LNCaP clone FGC (cell line): ENCODE measurements at regions not wholly inside any gene's neighbourhood (a gene's known extent, or its start where the extent isn't known, plus 50 kb on each side); places are given as distances from the start of the nearest gene placed in this dataset.
A peak's percentile ranks its signal among the peaks of the same experiment; 100 is the strongest.

Source experiments
- DNase-seq: peaks from one replicate; pipeline ENCODE4 v3.0.0-alpha.2; 2011; ENCODE audit warnings: low read depth
- H3K4me3 ChIP-seq: 2 replicates; pipeline ENCODE4 v1.5.1; 2011; ENCODE audit warnings: mild to moderate bottlenecking, low read depth, low read length, control low read depth
- CTCF ChIP-seq: IDR thresholded peaks from 2 replicates; pipeline ENCODE4 v1.5.1; 2012; ENCODE audit warnings: mild to moderate bottlenecking; ENCODE audit not compliant: control insufficient read depth, insufficient read depth; ENCODE audit errors: extremely low read depth

DNA sequence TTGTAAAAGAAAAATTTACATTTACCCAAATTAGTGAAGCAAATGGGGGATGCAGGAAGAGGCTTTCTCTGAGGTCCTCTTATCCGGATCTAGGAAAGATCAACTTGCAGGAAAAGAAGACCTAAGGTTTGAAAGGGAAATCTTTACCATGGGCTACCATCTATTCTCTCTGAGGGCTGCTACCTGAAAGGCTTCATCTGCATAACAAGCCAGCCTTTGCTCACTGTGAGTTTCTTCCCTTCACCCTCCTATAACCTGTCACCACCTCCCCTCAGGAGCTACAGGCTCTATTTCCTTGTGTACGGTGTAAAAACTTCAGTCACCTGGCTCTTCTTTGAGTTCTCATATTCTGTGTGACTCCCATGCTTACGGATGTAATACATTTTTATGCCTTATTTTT lies 118.6 kb upstream of the BEND4 start:
- TF ChIP-seq CTCF, result no peak
- no peak overlapping the region for H3K4me3 ChIP-seq
- no peak for DNase-seq

DNA sequence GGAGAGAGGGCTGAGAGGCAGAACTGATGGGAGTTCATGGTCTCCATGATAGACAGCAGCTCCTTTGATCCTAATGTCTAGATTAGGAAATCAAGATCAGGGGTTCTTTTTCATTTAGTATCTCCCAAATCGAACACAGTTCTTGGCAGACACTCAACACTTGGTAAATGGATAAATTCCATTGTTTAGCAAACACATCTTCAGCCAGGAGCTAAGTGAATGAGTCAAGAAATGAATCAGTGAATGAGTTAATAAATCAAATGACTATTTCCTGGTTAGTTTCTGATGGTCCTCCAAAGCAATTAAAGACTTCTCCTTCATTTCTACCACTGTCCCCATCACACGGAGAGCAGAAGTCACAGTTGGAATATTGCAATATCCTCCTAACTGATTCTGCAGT lies 120.0 kb upstream of the SHISA3 start:
- no peak for TF ChIP-seq CTCF
- no peak overlapping the region for H3K4me3 ChIP-seq
- DNase-seq, result no peak

DNA sequence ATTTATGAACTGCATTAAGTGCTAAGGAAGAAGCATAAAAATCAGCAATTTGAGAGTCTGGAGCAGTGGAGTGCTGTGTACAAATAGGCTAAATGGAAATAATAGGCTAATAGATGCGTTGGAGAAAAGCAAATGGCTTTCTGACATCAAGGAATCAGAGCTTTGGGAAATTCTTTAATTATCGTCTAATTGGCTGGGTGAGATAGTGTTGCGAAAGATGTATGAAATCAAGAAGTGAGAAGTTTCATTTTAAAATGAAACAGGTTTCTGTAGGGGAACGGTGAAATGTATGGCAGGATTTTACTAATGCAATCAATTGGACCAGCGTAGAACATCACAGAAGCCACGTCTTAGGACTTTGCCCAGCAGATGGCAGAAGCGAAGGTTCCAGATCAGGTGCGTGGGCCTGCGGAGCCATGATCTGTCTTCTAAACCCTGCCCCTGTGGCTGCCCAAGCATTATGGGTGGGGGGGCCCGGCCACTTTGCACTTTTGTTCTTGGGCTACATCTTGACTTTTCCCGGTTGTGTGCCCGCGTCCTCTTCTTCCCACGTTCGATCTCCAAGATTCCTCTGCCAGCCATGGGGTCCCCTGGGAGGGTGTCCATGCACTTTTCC lies 118.5 kb upstream of the SHISA3 start:
- no peak overlapping the region for H3K4me3 ChIP-seq
- 0 out of 2 replicates have a peak, but pooled peaks have one; percentile 13 for TF ChIP-seq CTCF
- no peak for DNase-seq

DNA sequence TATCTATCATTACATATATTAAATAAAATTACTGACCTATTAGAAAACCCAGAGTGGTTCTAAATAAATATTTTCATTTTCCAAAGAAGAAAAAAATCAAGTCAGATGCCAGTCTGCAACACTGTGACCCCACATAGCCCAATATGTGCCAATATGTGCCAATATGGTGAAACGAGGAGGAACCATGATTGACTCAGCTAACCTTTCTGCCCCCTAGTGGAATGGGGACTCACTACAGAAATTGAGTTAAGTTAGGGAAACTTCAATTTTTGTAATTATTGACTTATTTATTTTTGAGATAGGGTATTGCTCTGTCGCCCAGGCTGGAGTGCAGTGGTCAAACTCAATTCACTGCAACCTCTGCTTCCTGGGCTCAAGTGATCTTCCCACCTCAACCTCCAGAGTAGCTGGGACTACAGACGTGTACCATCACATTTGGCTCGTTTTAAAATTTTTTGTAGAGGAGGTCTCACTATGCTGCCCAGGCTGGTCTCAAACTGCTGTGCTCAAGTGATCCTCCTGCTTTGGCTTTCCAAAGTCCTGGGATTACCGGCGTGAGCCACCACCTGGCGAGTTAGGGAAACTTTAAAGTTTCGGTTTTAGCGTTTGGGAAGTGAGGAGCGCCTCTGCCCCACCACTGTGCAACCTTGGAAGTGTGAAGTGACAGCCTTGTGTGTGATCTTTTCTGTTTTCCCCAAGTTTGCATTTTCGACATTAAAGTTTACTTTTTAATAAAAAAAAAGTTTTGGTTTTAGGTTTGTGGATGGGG lies 116.8 kb upstream of the SHISA3 start:
- H3K4me3 ChIP-seq, result no peak overlapping the region
- no peak for DNase-seq
- TF ChIP-seq CTCF, result peak; percentile 64

- DNase-seq, result no peak
- H3K4me3 ChIP-seq, result no peak overlapping the region
- TF ChIP-seq CTCF, result no peak
Observed at GRCh38 chr4:42281324-42282020, 115.8 kb upstream of the SHISA3 start.

DNA sequence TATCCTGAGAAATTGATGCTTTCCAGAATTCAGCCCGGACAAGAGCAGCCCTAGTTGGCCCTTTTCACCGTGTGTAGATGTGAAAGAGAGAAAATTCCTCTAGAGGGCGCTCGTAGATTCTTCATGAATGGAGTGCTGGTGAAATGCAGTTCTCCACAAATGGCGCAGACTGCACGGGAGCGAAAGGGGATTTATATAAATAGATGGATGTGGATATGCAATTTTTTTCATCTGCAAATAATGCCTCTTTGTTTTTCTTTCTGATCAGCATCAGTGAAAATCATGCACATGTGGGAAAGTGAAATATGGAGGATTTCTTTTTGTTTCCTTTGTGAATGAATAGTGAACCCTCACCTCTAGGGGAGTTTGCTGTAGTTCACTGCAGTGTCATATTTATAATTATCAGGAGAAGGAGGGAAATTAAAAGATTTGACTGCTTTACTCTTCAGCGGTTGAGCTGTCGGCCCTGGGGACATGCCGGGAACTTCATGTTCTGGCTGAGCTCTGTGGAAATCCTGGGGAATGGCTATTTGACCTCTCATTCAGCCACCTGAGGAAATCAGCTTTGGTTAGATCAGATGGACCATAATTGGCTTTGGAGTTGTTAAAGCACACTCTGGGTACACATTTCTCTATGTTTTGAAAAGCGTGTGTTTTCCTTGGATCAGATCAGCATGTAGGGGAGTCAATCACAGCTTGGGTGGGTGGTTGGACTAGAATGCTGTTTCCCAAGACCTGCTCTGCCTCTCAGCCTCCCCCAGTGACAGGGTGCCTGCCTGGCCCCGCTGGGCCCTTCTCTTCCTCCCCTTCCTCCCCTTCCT lies 115.0 kb upstream of the SHISA3 start:
- DNase-seq, result no peak
- peak; percentile 72 for TF ChIP-seq CTCF
- no peak overlapping the region for H3K4me3 ChIP-seq
